Left lung (tissue), 4 donors: ENCODE measurements at regions not wholly inside any gene's neighbourhood (a gene's known extent, or its start where the extent isn't known, plus 50 kb on each side); places are given as distances from the start of the nearest gene placed in this dataset.

Experiments used
- ATAC-seq: fragments of 200-7000 bp; cut with Tn5 transposase; one replicate; pipeline ENCODE4 v1.9.1; 2020; ENCODE audit warnings: moderate library complexity
- DNase-seq, 4 donors: peaks; one replicate each; pipeline ENCODE4 v3.0.0-alpha.2; 2013 to 2020
- H3K27ac ChIP-seq, 2 donors: fragments of 200-600 bp; sonication (generic) in 1 of 2; one replicate each; pipeline versions ENCODE4 v1.5.0 to v1.8.0; 2020 to 2021
- H3K27me3 ChIP-seq, 2 donors: fragments of 200-600 bp; sonication (generic) in 1 of 2; one replicate each; pipeline versions ENCODE4 v1.5.0 to v1.8.0; 2020 to 2021
- H3K36me3 ChIP-seq, 2 donors: fragments of 200-600 bp; sonication (generic) in 1 of 2; one replicate each; pipeline versions ENCODE4 v1.5.0 to v1.8.0; 2020 to 2021
- H3K4me1 ChIP-seq, 2 donors: fragments of 200-600 bp; one replicate each; pipeline ENCODE4 v1.8.0; 2021
- H3K4me3 ChIP-seq, 2 donors: fragments of 200-600 bp; sonication (generic) in 1 of 2; one replicate each; pipeline versions ENCODE4 v1.5.0 to v1.8.0; 2020 to 2021; ENCODE audit warnings: mild to moderate bottlenecking in 1 of 2
- H3K9me3 ChIP-seq, 2 donors: fragments of 200-600 bp; sonication (generic) in 1 of 2; one replicate each; pipeline versions ENCODE4 v1.5.0 to v1.8.0; 2020 to 2021
- CTCF ChIP-seq, 2 donors: fragments of 200-600 bp; sonication (generic) in 1 of 2; IDR thresholded peaks; one replicate each; pipeline versions ENCODE4 v1.5.0 to v1.8.0; 2021; ENCODE audit warnings: antibody characterized with exemption in 2 of 2
- intact Hi-C, 2 donors: fragments of 100-400 bp; cut with DNase I; formaldehyde crosslinking; loops; one replicate each; pipeline versions ENCODE4 v1.11.2 to v1.14.2; 2022
- donor health status: DM: no; HTN: yes; CAD: no.
- donor health status: DM: no; HTN: no; CAD: no.

GRCh38 chr6:154580397-154581135 is 70.1 kb upstream of the CNKSR3 start:
- Histone ChIP-seq H3K36me3 (no peaks in the 10 kb centered on the region), H3K4me1 (no peaks in the 10 kb centered on the region), H3K9me3 (peaks cover 0 to 8% of the 10 kb centered on the region in 2 donors), H3K27me3 (no peaks in the 10 kb centered on the region), H3K4me3 (no peak overlapping the region), H3K27ac (no peak overlapping the region)
- DNase-seq = no peak
- ATAC-seq = no peak
- TF ChIP-seq CTCF (IDR thresholded peaks at IDR 0.05) = no peak
- intact Hi-C loops = no loop called here

- no peak overlapping the region for H3K4me3 ChIP-seq
- H3K4me1 ChIP-seq = no peaks in the 10 kb centered on the region
- ATAC-seq (no peak), DNase-seq (no peak)
- intact Hi-C loops = no loop called here
- H3K9me3 ChIP-seq = peaks cover 0 to 8% of the 10 kb centered on the region in 2 donors
- no peaks in the 10 kb centered on the region for H3K36me3 ChIP-seq
- no peaks in the 10 kb centered on the region for H3K27me3 ChIP-seq
- TF ChIP-seq CTCF (IDR thresholded peaks at IDR 0.05) = no peak
- no peak overlapping the region for H3K27ac ChIP-seq
Measured at GRCh38 chr6:154582696-154583095, 72.2 kb upstream of the CNKSR3 start.

- no peak for ATAC-seq
- Histone ChIP-seq H3K4me3 (no peak overlapping the region), H3K4me1 (no peaks in the 10 kb centered on the region), H3K27me3 (no peaks in the 10 kb centered on the region), H3K36me3 (no peaks in the 10 kb centered on the region), H3K9me3 (peaks cover 0 to 8% of the 10 kb centered on the region in 2 donors), H3K27ac (no peak overlapping the region)
- no peak for TF ChIP-seq CTCF (IDR thresholded peaks at IDR 0.05)
- no peak for DNase-seq
- intact Hi-C loops = no loop called here
Measured at GRCh38 chr6:154583546-154584188, 73.2 kb upstream of the CNKSR3 start.

- H3K9me3 ChIP-seq = no peaks in the 10 kb centered on the region
- no peaks in the 10 kb centered on the region for H3K36me3 ChIP-seq
- no peaks in the 10 kb centered on the region for H3K27me3 ChIP-seq
- DNase-seq = peak in 1 of 4 donors; percentile 42
- peak; percentile 65 for ATAC-seq
- no peaks in the 10 kb centered on the region for H3K4me1 ChIP-seq
- no peak overlapping the region for H3K4me3 ChIP-seq
- no peak overlapping the region for H3K27ac ChIP-seq
- intact Hi-C loops = no loop called here
- no peak for TF ChIP-seq CTCF (IDR thresholded peaks at IDR 0.05)
Measured at GRCh38 chr6:154590756-154591155, 80.3 kb upstream of the CNKSR3 start.

- no peak overlapping the region for H3K27ac ChIP-seq
- H3K4me3 ChIP-seq = no peak overlapping the region
- H3K27me3 ChIP-seq = no peaks in the 10 kb centered on the region
- no peaks in the 10 kb centered on the region for H3K36me3 ChIP-seq
- intact Hi-C loops = no loop called here
- no peak for DNase-seq
- no peak for TF ChIP-seq CTCF (IDR thresholded peaks at IDR 0.05)
- H3K4me1 ChIP-seq = no peaks in the 10 kb centered on the region
- H3K9me3 ChIP-seq = no peaks in the 10 kb centered on the region
- no peak for ATAC-seq
Measured at GRCh38 chr6:154591234-154591633, 80.7 kb upstream of the CNKSR3 start.
